WTC11 (cell line): ENCODE measurements at regions not wholly inside any gene's neighbourhood (a gene's known extent, or its start where the extent isn't known, plus 50 kb on each side); places are given as distances from the start of the nearest gene placed in this dataset.

Experiments
- ATAC-seq: fragments of 200-7000 bp; cut with Tn5 transposase; 2 replicates; pipeline ENCODE4 v1.10.0; 2021; ENCODE audit warnings: mild to moderate bottlenecking, moderate library complexity
- CTCF ChIA-PET: fragments of 300-600 bp; sonication (Branson Sonifier 250); formaldehyde crosslinking; loops from one replicate; lab custom pipeline; 2021; ENCODE audit warnings: antibody characterized with exemption; lab: Charles Lee
- POLR2A ChIA-PET: fragments of 350-600 bp; sonication (Branson Sonifier 250); formaldehyde crosslinking; loops from one replicate; lab custom pipeline; 2021; ENCODE audit warnings: antibody characterized with exemption; lab: Charles Lee
- DNase-seq: peaks from one replicate; pipeline ENCODE4 v3.0.0; 2021; ENCODE audit warnings: low spot score
- H3K27ac Mint-ChIP-seq: 2 replicates; pipeline ENCODE4 v1.8.0; 2021; ENCODE audit warnings: mixed read lengths
- H3K27me3 Mint-ChIP-seq: 2 replicates; pipeline ENCODE4 v1.8.0; 2021; ENCODE audit warnings: low read depth, mild to moderate bottlenecking, moderate library complexity, mixed read lengths
- H3K36me3 Mint-ChIP-seq: 2 replicates; pipeline ENCODE4 v1.8.0; 2021; ENCODE audit warnings: mixed read lengths
- H3K4me1 Mint-ChIP-seq: 2 replicates; pipeline ENCODE4 v1.8.0; 2022; ENCODE audit warnings: mixed read lengths
- H3K4me3 Mint-ChIP-seq: 2 replicates; pipeline ENCODE4 v1.8.0; 2021; ENCODE audit warnings: mild to moderate bottlenecking, moderate library complexity, mixed read lengths
- H3K9me3 Mint-ChIP-seq: 2 replicates; pipeline ENCODE4 v1.8.0; 2021; ENCODE audit warnings: mixed read lengths
- AR ChIP-seq: fragments of 250-450 bp; sonication (Bioruptor Pico); IDR thresholded peaks from 2 replicates; pipeline ENCODE4 v1.9.0; 2021; ENCODE audit warnings: mild to moderate bottlenecking
- ATF2 ChIP-seq: sonication (generic); formaldehyde crosslinking; IDR thresholded peaks from 2 replicates; pipeline ENCODE4 v1.8.1; 2022; ENCODE audit warnings: low read depth, missing genetic modification reagents, borderline replicate concordance
- CDX4 ChIP-seq: fragments of 250-450 bp; sonication (Bioruptor Pico); IDR thresholded peaks from 2 replicates; pipeline ENCODE4 v1.9.0; 2021; ENCODE audit warnings: moderate library complexity, mild to moderate bottlenecking, inconsistent platforms, borderline replicate concordance
- ETV6 ChIP-seq: sonication (generic); formaldehyde crosslinking; IDR thresholded peaks from 2 replicates; pipeline ENCODE4 v1.8.1; 2022; ENCODE audit warnings: mild to moderate bottlenecking, missing genetic modification reagents
- GRHL2 ChIP-seq: fragments of 250-450 bp; sonication (Bioruptor Pico); IDR thresholded peaks from 2 replicates; pipeline ENCODE4 v1.8.0; 2022; ENCODE audit warnings: mild to moderate bottlenecking, moderate library complexity; ENCODE audit not compliant: insufficient replicate concordance, severe bottlenecking
- GTF2I ChIP-seq: fragments of 250-450 bp; sonication (Bioruptor Pico); conservative IDR thresholded peaks from 2 replicates; pipeline ENCODE4 v1.4.0; 2021; ENCODE audit warnings: mild to moderate bottlenecking
- HMGA2 ChIP-seq: fragments of 250-450 bp; sonication (Bioruptor Pico); IDR thresholded peaks from 2 replicates; pipeline ENCODE4 v1.4.0; 2021; ENCODE audit warnings: mild to moderate bottlenecking, moderate library complexity
- KAT7 ChIP-seq: sonication (generic); formaldehyde crosslinking; IDR thresholded peaks from 2 replicates; pipeline ENCODE4 v1.8.1; 2023; ENCODE audit warnings: missing genetic modification reagents, mild to moderate bottlenecking, borderline replicate concordance
- PRDM15 ChIP-seq: sonication (generic); formaldehyde crosslinking; IDR thresholded peaks from 2 replicates; pipeline ENCODE4 v1.8.0; 2022; ENCODE audit warnings: missing genetic modification reagents
- SMAD3 ChIP-seq: sonication (generic); formaldehyde crosslinking; IDR thresholded peaks from 2 replicates; pipeline ENCODE4 v1.8.0; 2022; ENCODE audit warnings: missing genetic modification reagents, mild to moderate bottlenecking, borderline replicate concordance
- SMAD4 ChIP-seq: sonication (generic); formaldehyde crosslinking; IDR thresholded peaks from 2 replicates; pipeline ENCODE4 v1.8.0; 2022; ENCODE audit warnings: mild to moderate bottlenecking, missing genetic modification reagents
- TCF7 ChIP-seq: sonication (generic); formaldehyde crosslinking; IDR thresholded peaks from 2 replicates; pipeline ENCODE4 v1.8.0; 2022; ENCODE audit warnings: mild to moderate bottlenecking, low read depth, missing genetic modification reagents, moderate library complexity
- TEAD4 ChIP-seq: sonication (generic); formaldehyde crosslinking; IDR thresholded peaks from 2 replicates; pipeline ENCODE4 v1.8.0; 2022; ENCODE audit warnings: mild to moderate bottlenecking, missing genetic modification reagents
- ZMAT4 ChIP-seq: fragments of 250-450 bp; sonication (Bioruptor Pico); IDR thresholded peaks from 2 replicates; pipeline ENCODE4 v1.9.0; 2021; ENCODE audit warnings: mild to moderate bottlenecking
- ZNF121 ChIP-seq: sonication (generic); formaldehyde crosslinking; IDR thresholded peaks from 2 replicates; pipeline ENCODE4 v1.8.0; 2023; ENCODE audit warnings: missing genetic modification reagents
- ZNF281 ChIP-seq: sonication (generic); formaldehyde crosslinking; IDR thresholded peaks from 2 replicates; pipeline ENCODE4 v1.8.0; 2023; ENCODE audit warnings: mild to moderate bottlenecking, missing genetic modification reagents
- ZNF396 ChIP-seq: fragments of 250-450 bp; sonication (Bioruptor Pico); IDR thresholded peaks from 2 replicates; pipeline ENCODE4 v1.8.0; 2021; ENCODE audit warnings: mild to moderate bottlenecking, moderate library complexity, borderline replicate concordance
- ZNF425 ChIP-seq: fragments of 250-450 bp; sonication (Bioruptor Pico); conservative IDR thresholded peaks from 2 replicates; pipeline ENCODE4 v1.9.0; 2021; ENCODE audit warnings: mild to moderate bottlenecking

GRCh38 chr14:49487238-49487637, 98.9 kb downstream of the RPS29 start:
- CTCF ChIA-PET: no interaction called here
- ATAC-seq: no peak
- Mint-ChIP-seq H3K36me3 (no peaks in the 10 kb centered on the region), H3K27me3 (no peaks in the 10 kb centered on the region), H3K4me3 (no peak overlapping the region), H3K4me1 (peaks cover 5% of the 10 kb centered on the region), H3K27ac (no peak overlapping the region), H3K9me3 (peaks cover 10% of the 10 kb centered on the region)
- no peak for TF ChIP-seq ZNF396
- no peak for TF ChIP-seq AR (CRISPR knock-in tag)
- no peak for TF ChIP-seq SMAD3 (CRISPR knock-in tag)
- no peak for TF ChIP-seq ATF2
- POLR2A ChIA-PET: no interaction called here
- no peak for DNase-seq

- no peak for DNase-seq
- Mint-ChIP-seq H3K27ac (no peak overlapping the region), H3K4me3 (no peak overlapping the region), H3K9me3 (peaks cover 25% of the 10 kb centered on the region), H3K36me3 (peaks cover 6% of the 10 kb centered on the region), H3K4me1 (peaks cover 7% of the 10 kb centered on the region), H3K27me3 (no peaks in the 10 kb centered on the region)
- ChIA-PET CTCF (interaction anchor here (0.9 to 3.3 kb wide), 4 partner anchors 12 to 65 kb away, joined by 3 to 17 read pairs (median 10); no protein-coding TSS in a partner anchor), POLR2A (no interaction called here)
- TF ChIP-seq ZNF281 (CRISPR knock-in tag) (no peak), TEAD4 (CRISPR knock-in tag) (no peak), ETV6 (CRISPR knock-in tag) (no peak), ZNF121 (CRISPR knock-in tag) (no peak), PRDM15 (no peak), HMGA2 (CRISPR knock-in tag) (no peak), GRHL2 (CRISPR knock-in tag) (no peak)
- ATAC-seq: no peak
Measured at GRCh38 chr14:49485290-49485689, 100.9 kb downstream of the RPS29 start.

- H3K4me3 Mint-ChIP-seq: no peak overlapping the region
- H3K27me3 Mint-ChIP-seq: no peaks in the 10 kb centered on the region
- H3K27ac Mint-ChIP-seq: no peak overlapping the region
- peaks cover 26% of the 10 kb centered on the region for H3K9me3 Mint-ChIP-seq
- ATAC-seq (no peak), DNase-seq (no peak)
- peaks cover 6% of the 10 kb centered on the region for H3K36me3 Mint-ChIP-seq
- POLR2A ChIA-PET: no interaction called here
- CTCF ChIA-PET: interaction anchor here (0.6 to 3.3 kb wide), 4 partner anchors 12 to 22 kb away, joined by 3 to 17 read pairs (median 10); no protein-coding TSS in a partner anchor
- peaks cover 8% of the 10 kb centered on the region for H3K4me1 Mint-ChIP-seq
- no peak for TF ChIP-seq CDX4
- TF ChIP-seq ZMAT4 (CRISPR knock-in tag): no peak
- no peak for TF ChIP-seq GTF2I (CRISPR knock-in tag)
- TF ChIP-seq SMAD4 (CRISPR knock-in tag): no peak
- TF ChIP-seq KAT7 (CRISPR knock-in tag): no peak
- TF ChIP-seq ZNF425 (CRISPR knock-in tag): no peak
- no peak for TF ChIP-seq TCF7 (CRISPR knock-in tag)
Measured at GRCh38 chr14:49484180-49484579, 102.0 kb downstream of the RPS29 start.
